OCI-M1 (cell line): ENCODE measurements at regions not wholly inside any gene's neighbourhood (a gene's known extent, or its start where the extent isn't known, plus 50 kb on each side); places are given as distances from the start of the nearest gene placed in this dataset.
A peak's percentile ranks its signal among the peaks of the same experiment; 100 is the strongest.
"Not testable (repeated sequence)": the region's sequence is repeated elsewhere in the genome, so short reads cannot be mapped to it uniquely, and the experiment has no call there.

Experiments
- DNase-seq: peaks from one replicate; lab custom pipeline; 2025; lab: John Stamatoyannopoulos, UW

DNA sequence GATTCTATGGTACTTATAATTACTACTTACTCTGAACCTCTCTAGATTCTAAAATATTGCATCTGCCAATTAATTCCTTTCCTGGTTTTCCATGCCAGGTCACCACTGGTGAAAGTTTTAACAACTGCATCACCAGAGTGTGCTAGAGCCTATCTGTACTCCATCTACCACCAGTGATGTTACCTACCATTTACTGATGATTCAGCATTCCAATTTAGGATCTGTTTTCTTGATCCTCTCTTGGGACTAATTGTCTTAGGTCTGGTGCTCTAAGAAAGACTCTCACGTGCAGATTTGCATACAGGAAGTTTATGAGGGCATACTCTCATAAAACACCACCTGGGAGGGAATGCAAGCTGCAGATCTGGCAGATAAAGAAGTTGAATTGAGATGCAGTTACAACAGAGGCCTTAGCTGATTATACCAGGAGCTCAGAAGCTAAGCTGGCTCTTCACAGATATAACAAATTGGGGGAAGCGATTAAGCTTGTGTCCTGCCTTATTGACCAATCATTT is 347.6 kb upstream of the VRK2 start:
- DNase-seq = no peak

DNA sequence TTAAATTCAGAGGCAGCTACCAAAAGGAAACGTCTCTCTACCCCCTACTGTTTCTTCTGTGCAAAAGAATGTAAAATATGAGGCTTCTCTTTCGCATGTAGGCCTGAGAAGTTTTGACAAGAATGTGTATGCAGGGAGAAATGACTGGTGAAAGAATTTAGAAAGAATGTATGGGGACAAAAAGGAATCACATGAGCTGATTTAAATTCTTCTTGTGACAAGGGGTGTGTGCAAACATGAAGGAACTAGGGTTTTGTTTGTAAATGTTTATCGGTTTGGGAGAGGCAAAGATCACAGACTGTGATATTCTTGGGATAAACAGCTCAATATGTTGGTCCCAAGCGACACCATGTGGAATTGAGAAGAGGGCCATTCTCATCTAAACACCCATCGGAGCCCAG is 345.2 kb upstream of the VRK2 start:
- no peak for DNase-seq

DNA sequence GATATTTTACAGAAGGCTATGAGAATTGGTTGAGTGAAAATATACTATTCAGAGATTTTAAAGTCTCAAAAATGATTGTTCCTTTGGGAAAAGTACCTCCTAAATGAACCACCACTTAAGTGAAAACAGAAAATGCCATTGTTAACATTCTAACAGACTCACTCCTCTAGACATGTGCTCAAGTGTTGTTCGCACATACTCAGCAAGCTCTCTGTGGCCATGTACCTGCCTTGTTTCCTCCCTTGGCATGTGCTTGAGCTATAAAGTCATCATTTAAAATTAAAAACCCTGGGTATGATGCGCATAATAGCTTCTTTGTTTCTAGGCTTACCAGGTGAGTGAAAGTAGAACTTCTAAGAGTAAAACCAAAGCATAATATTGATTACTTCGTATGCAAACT is 343.2 kb upstream of the VRK2 start:
- DNase-seq = no peak

DNA sequence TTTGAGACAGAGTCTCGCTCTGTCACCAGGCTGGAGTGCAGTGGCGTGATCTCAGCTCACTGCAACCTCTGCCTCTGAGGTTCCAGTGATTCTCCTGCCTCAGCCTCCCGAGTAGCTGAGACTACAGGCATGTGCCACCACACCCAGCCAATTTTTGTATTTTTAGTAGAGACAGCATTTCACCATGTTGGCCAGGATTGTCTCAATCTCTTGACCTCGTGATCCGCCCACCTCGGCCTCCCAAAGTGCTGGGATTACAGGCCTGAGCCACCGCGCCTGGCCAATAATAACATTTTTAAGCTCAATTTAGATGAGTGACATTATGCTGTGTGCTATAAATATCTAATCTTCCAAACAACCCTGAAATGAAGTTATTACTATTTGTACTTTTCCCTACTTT is 338.8 kb upstream of the VRK2 start:
- DNase-seq = not testable (repeated sequence)

- no peak for DNase-seq
These were observed 334.6 kb upstream of the VRK2 start for GRCh38 chr2:57711991-57712390.

DNA sequence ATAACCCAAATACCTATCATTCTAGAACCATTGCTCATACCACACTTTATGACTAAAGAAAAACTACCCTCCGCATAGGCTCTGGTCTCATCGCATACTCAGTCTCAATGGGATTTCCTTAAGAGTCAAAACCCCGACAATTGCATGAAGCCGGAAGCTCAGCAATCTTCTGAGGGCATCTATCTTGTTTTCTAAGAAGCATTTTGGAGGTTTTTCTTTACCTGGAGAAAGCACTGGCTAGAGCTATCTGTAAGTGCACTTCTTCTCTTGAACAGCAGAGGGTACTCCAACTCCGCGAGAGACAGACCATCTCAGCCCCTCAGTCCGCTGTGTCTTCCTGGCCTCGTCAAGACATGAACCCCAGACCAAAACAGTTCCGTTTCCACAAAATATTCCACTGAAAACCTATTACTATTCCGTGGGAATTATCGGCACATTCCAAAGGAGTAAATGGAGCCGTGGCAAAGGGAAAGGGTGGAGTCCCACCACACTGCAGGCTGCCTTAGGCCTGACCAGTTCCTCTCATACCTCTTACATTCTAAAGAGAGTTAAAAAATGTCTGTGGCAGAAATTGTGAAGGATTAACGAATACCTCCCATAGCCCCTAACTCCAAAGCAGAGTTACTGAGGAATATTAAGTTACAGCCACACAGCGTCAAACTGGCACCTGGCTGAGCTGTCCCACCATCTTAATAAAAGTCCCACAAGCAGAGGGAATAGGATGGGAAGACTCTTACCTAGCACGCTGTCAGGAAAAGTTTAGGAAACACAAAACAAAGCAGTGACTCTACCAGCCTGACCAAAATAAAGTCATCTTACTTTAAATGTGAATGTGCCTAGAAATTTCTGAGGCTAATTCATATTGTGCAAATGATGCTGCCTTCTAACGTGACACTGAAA is 325.6 kb upstream of the VRK2 start:
- peak; percentile 82 for DNase-seq

GRCh38 chr2:57725337-57725947 is 321.2 kb upstream of the VRK2 start:
- DNase-seq = peak; percentile 10

DNA sequence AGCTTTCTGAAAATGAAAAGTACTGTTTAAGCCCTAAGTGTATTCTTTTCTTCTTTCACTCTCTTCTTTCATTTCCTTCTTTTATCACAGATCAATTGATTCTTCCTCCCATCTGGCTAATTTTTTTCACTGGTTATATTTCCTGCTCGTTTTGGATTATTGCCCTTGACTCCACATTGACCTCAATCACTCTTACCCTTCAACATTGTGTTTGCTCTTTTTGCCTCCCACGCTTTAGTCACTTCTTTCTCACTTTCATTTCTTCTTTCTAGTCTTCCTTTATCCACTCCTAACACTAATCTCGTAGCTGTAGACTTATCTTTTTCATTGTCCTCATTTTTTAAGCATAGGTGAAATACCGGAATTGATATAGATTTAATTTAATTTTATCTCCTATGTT is 320.3 kb upstream of the VRK2 start:
- DNase-seq = no peak

- DNase-seq = no peak
These were observed 317.9 kb upstream of the VRK2 start for GRCh38 chr2:57728691-57729090.

GRCh38 chr2:57733956-57734355 is 312.6 kb upstream of the VRK2 start:
- peak; percentile 71 for DNase-seq

GRCh38 chr2:57740891-57741290 is 305.7 kb upstream of the VRK2 start:
- DNase-seq = no peak

DNA sequence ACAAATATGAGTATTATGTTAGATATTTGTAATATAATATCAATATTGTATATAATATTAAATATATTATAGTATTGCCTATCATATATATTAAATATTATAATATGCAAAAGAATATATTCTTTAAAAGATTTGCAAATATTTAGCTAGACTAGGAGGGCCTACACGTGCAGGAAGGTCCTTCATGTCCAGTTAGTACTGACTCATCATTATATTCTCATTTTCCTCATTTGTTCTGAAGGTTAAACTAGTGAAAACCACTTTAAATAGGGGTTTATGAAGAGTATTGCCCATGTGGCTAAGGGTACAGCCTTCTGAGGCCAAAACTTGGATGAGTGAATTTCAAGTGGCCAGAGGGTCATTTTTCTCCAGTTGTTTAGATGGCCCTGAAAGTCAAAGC is 293.0 kb upstream of the VRK2 start:
- DNase-seq = no peak

DNA sequence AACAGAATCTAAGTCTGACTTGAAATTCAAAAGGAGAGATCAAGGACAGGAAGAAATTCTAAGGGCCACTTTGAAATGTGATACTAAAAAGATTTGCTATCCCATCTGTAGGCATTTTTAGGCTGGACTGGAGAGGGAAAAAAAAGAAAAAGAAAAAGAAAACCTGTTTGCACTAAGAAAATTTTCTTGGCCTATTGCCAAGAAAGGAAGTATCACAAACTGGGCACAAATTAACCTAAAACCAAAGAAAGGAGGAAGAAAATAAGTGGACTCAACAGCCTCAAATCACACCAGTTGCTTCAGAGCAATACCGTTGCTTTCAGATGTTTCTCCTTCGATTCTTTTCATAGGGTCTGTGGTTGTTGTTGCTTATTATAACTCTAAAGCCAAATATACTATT is 287.9 kb upstream of the VRK2 start:
- no peak for DNase-seq

DNA sequence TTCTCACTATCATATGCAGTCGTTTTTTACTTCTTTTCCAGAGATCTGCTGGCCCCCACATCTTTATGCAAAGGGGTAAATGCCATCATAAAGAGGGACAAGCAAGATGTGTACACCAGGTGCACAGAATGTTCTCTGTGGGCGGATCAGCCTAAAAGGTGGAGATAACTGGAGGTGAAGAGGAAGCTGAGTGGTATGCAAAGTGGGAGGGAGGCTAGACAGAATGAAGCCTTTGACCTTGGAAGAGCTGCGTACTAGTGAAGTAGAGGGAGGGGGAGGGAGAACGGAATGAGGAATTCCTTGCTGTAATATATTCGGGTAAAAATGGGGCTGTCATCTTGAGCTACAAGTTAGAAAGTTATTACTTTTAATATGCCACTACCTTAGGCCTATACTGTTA is 287.5 kb upstream of the VRK2 start:
- DNase-seq = no peak

DNA sequence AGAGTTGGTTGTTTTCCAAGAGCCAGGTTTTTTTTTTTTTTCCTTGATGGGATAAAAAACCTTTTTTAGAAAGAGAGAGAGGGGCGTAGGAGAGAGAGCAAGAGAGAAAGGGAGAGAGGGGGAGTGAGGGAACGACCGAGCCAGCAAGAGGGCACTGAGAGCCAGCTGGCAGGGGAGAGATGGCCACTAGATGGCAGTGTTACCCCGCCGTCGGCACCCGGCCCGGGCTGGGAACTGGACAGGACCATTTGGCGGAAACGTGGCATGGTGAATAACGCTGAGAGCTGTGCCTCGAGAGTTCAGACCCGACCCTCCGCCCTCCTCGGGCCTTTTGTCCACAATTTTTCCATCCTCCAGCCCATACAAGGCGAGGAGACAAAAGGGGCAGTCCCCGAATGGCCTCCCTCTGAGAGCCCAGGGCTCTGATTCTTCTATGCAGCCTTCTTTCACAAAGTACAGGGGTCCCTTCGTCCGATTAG is 286.7 kb upstream of the VRK2 start:
- peak; percentile 93 for DNase-seq

GRCh38 chr2:57760381-57760801 is 286.2 kb upstream of the VRK2 start:
- peak; percentile 59 for DNase-seq

- peak; percentile 82 for DNase-seq
These were observed 269.7 kb upstream of the VRK2 start for GRCh38 chr2:57776916-57777315.

- no peak for DNase-seq
These were observed 264.0 kb upstream of the VRK2 start for GRCh38 chr2:57782587-57782986.

GRCh38 chr2:57793310-57793709 is 253.3 kb upstream of the VRK2 start:
- no peak for DNase-seq

- DNase-seq = peak; percentile 77
These were observed 250.1 kb upstream of the VRK2 start for GRCh38 chr2:57796527-57796926.

GRCh38 chr2:57798346-57798745 is 248.3 kb upstream of the VRK2 start:
- no peak for DNase-seq

- no peak for DNase-seq
These were observed 244.4 kb upstream of the VRK2 start for GRCh38 chr2:57802243-57802642.

DNA sequence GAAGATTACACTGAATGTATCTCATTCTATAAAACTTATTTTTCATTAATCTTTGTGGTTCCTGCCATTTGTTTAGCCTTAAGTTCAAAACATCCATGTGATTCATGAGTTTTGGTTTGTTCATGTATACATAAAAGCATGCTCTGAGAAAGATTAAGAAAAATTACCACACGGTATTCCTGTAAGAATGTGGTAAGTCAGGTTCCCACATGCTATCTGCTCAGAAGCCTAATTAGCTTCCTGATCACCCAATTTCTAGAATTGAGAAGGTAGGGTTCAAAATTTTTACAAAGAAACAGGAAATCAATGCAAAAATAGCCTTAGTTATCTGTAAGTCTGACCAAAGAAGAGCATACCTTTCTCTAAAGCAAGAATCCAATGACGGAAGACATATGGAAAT is 241.6 kb upstream of the VRK2 start:
- DNase-seq = no peak
